Neural crest cell (in vitro differentiated cells): ENCODE measurements at regions not wholly inside any gene's neighbourhood (a gene's known extent, or its start where the extent isn't known, plus 50 kb on each side); places are given as distances from the start of the nearest gene placed in this dataset.
"Not testable (repeated sequence)": the region's sequence is repeated elsewhere in the genome, so short reads cannot be mapped to it uniquely, and the experiment has no call there.

Source experiments
- DNase-seq: peaks from one replicate; pipeline ENCODE4 v3.0.0; 2021; ENCODE audit warnings: low read depth, mixed read lengths, low spot score
- H3K27ac Mint-ChIP-seq: one replicate; pipeline ENCODE4 v1.8.0; 2021; ENCODE audit warnings: mild to moderate bottlenecking, mixed read lengths; ENCODE audit not compliant: unreplicated experiment
- H3K27me3 Mint-ChIP-seq: 2 replicates; pipeline ENCODE4 v1.8.0; 2021; ENCODE audit warnings: low read depth, mild to moderate bottlenecking, mixed read lengths
- H3K36me3 Mint-ChIP-seq: 2 replicates; pipeline ENCODE4 v1.8.0; 2021; ENCODE audit warnings: low read depth, mild to moderate bottlenecking, mixed read lengths
- H3K4me1 Mint-ChIP-seq: 2 replicates; pipeline ENCODE4 v1.8.0; 2021; ENCODE audit warnings: mixed read lengths
- H3K4me3 Mint-ChIP-seq: one replicate; pipeline ENCODE4 v1.8.0; 2021; ENCODE audit warnings: mild to moderate bottlenecking, mixed read lengths
- H3K9me3 Mint-ChIP-seq: 2 replicates; pipeline ENCODE4 v1.8.0; 2021; ENCODE audit warnings: mixed read lengths
- CTCF ChIP-seq: fragments of 200-600 bp; sonication (generic); conservative IDR thresholded peaks from 2 replicates; pipeline ENCODE4 v1.5.0; 2021; ENCODE audit warnings: antibody characterized with exemption, mild to moderate bottlenecking

GRCh38 chr1:5680600-5680999, 311.6 kb downstream of the NPHP4 start:
- H3K27me3 Mint-ChIP-seq, result peaks cover 3% of the 10 kb centered on the region
- DNase-seq, result no peak

GRCh38 chr1:5678759-5679158, 313.5 kb downstream of the NPHP4 start:
- H3K27me3 Mint-ChIP-seq, result peaks cover 3% of the 10 kb centered on the region
- H3K27ac Mint-ChIP-seq, result no peak overlapping the region
- peaks cover 3% of the 10 kb centered on the region for H3K36me3 Mint-ChIP-seq
- H3K4me3 Mint-ChIP-seq, result no peak overlapping the region
- TF ChIP-seq CTCF, result no peak
- peaks cover 26% of the 10 kb centered on the region for H3K9me3 Mint-ChIP-seq
- no peaks in the 10 kb centered on the region for H3K4me1 Mint-ChIP-seq
- DNase-seq, result no peak

More at GRCh38 chr1:5680600-5680999, 311.6 kb downstream of the NPHP4 start:
- H3K9me3 Mint-ChIP-seq, result peaks cover 15% of the 10 kb centered on the region
- no peaks in the 10 kb centered on the region for H3K4me1 Mint-ChIP-seq
- H3K36me3 Mint-ChIP-seq, result no peaks in the 10 kb centered on the region
- no peak overlapping the region for H3K27ac Mint-ChIP-seq
- H3K4me3 Mint-ChIP-seq, result no peak overlapping the region
- TF ChIP-seq CTCF, result no peak

GRCh38 chr1:5672355-5672754, 319.9 kb downstream of the NPHP4 start:
- H3K4me1 Mint-ChIP-seq, DNase-seq, H3K27ac Mint-ChIP-seq, H3K4me3 Mint-ChIP-seq, H3K36me3 Mint-ChIP-seq: not testable (repeated sequence)
- H3K9me3 Mint-ChIP-seq, result peaks cover 18% of the 10 kb centered on the region
- peaks cover 19% of the 10 kb centered on the region for H3K27me3 Mint-ChIP-seq

GRCh38 chr1:5670590-5671350, 321.5 kb downstream of the NPHP4 start:
- TF ChIP-seq CTCF, result no peak
- no peaks in the 10 kb centered on the region for H3K4me1 Mint-ChIP-seq
- H3K27me3 Mint-ChIP-seq, result peaks cover 30% of the 10 kb centered on the region
- no peak overlapping the region for H3K27ac Mint-ChIP-seq
- DNase-seq, result no peak
- H3K9me3 Mint-ChIP-seq, result peaks cover 17% of the 10 kb centered on the region
- H3K4me3 Mint-ChIP-seq, result no peak overlapping the region
- H3K36me3 Mint-ChIP-seq, result peaks cover 3% of the 10 kb centered on the region

- Mint-ChIP-seq H3K27ac (no peak overlapping the region), H3K9me3 (peaks cover 6% of the 10 kb centered on the region), H3K27me3 (peaks cover 33% of the 10 kb centered on the region), H3K4me1 (no peaks in the 10 kb centered on the region), H3K4me3 (no peak overlapping the region), H3K36me3 (no peaks in the 10 kb centered on the region)
- TF ChIP-seq CTCF, result no peak
- DNase-seq, result no peak
These were observed 324.5 kb downstream of the NPHP4 start for GRCh38 chr1:5667513-5668325.
